Frontal cortex (tissue), 3 donors: ENCODE measurements at regions not wholly inside any gene's neighbourhood (a gene's known extent, or its start where the extent isn't known, plus 50 kb on each side); places are given as distances from the start of the nearest gene placed in this dataset.
"Not testable (repeated sequence)": the region's sequence is repeated elsewhere in the genome, so short reads cannot be mapped to it uniquely, and the experiment has no call there.

Experiments used
- DNase-seq, 2 donors: peaks; one replicate each; pipeline ENCODE4 v3.0.0; 2012; ENCODE audit warnings: low spot score in 2 of 2
- FAIRE-seq: peaks from 2 replicates; lab custom pipeline; 2012; peaks lifted over from hg19 to GRCh38; lab: Jason Lieb, UNC
- donor health status: control.
- donor health status: control.
- donor health status: control.

- no peak for FAIRE-seq
Observed at GRCh38 chr1:189706594-189706993, 771.1 kb downstream of the BRINP3 start.

GRCh38 chr1:189708674-189709073 is 769.0 kb downstream of the BRINP3 start:
- DNase-seq (no peak), FAIRE-seq (no peak)

More at GRCh38 chr1:189706594-189706993, 771.1 kb downstream of the BRINP3 start:
- DNase-seq, result no peak

GRCh38 chr1:189718147-189718795 is 759.4 kb downstream of the BRINP3 start:
- DNase-seq, FAIRE-seq: not testable (repeated sequence)

- FAIRE-seq (no peak), DNase-seq (no peak)
Observed at GRCh38 chr1:189726806-189727205, 750.9 kb downstream of the BRINP3 start.

GRCh38 chr1:189751311-189751710 is 726.4 kb downstream of the BRINP3 start:
- FAIRE-seq, result no peak
- no peak for DNase-seq

GRCh38 chr1:189752461-189752995 is 725.1 kb downstream of the BRINP3 start:
- FAIRE-seq, result no peak
- no peak for DNase-seq

- not testable (repeated sequence) for FAIRE-seq, DNase-seq
Observed at GRCh38 chr1:189755100-189755499, 722.6 kb downstream of the BRINP3 start.

- no peak for DNase-seq
- FAIRE-seq, result no peak
Observed at GRCh38 chr1:189764391-189765320, 713.0 kb downstream of the BRINP3 start.

GRCh38 chr1:189769448-189769847 is 708.2 kb downstream of the BRINP3 start:
- FAIRE-seq (no peak), DNase-seq (no peak)

GRCh38 chr1:189774721-189775287 is 702.9 kb downstream of the BRINP3 start:
- no peak for DNase-seq

GRCh38 chr1:189775343-189775742 is 702.3 kb downstream of the BRINP3 start:
- DNase-seq (no peak), FAIRE-seq (no peak)

More at GRCh38 chr1:189774721-189775287, 702.9 kb downstream of the BRINP3 start:
- no peak for FAIRE-seq

- FAIRE-seq (no peak), DNase-seq (no peak)
Observed at GRCh38 chr1:189779034-189779433, 698.6 kb downstream of the BRINP3 start.

- FAIRE-seq (no peak), DNase-seq (no peak)
Observed at GRCh38 chr1:189782295-189782694, 695.4 kb downstream of the BRINP3 start.

- DNase-seq (no peak), FAIRE-seq (no peak)
Observed at GRCh38 chr1:189783456-189783855, 694.2 kb downstream of the BRINP3 start.

- no peak for FAIRE-seq
Observed at GRCh38 chr1:189786761-189787160, 690.9 kb downstream of the BRINP3 start.

GRCh38 chr1:189787201-189787600 is 690.5 kb downstream of the BRINP3 start:
- FAIRE-seq, result no peak
- peak in 1 of 2 donors; percentile 4 for DNase-seq

More at GRCh38 chr1:189786761-189787160, 690.9 kb downstream of the BRINP3 start:
- DNase-seq, result no peak

- FAIRE-seq, result no peak
- DNase-seq, result no peak
Observed at GRCh38 chr1:189790335-189790734, 687.3 kb downstream of the BRINP3 start.

- DNase-seq, result no peak
- FAIRE-seq, result no peak
Observed at GRCh38 chr1:189803364-189803763, 674.3 kb downstream of the BRINP3 start.

- DNase-seq (no peak), FAIRE-seq (no peak)
Observed at GRCh38 chr1:189804352-189804751, 673.3 kb downstream of the BRINP3 start.

GRCh38 chr1:189805735-189806134 is 671.9 kb downstream of the BRINP3 start:
- DNase-seq (no peak), FAIRE-seq (no peak)
